Stimulated activated CD4-positive, alpha-beta T cell treated with anti-CD3 and anti-CD28 coated beads, Interleukin-1b, Interleukin-23, amount 100 ng/mL, for 24 hours (primary cell): ENCODE measurements at regions not wholly inside any gene's neighbourhood (a gene's known extent, or its start where the extent isn't known, plus 50 kb on each side); places are given as distances from the start of the nearest gene placed in this dataset.

Source experiments
- DNase-seq, 4 experiments: peaks; one replicate each; pipeline ENCODE4 v3.0.0-alpha.2; 2020; ENCODE audit warnings: low read depth in 4 of 4, low spot score in 1 of 4

- DNase-seq: no peak
Measured at GRCh38 chr2:129152514-129152913, 827.0 kb upstream of the RAB6C start.

GRCh38 chr2:129160879-129161278 is 818.6 kb upstream of the RAB6C start:
- DNase-seq: no peak

GRCh38 chr2:129164220-129164949 is 815.1 kb upstream of the RAB6C start:
- no peak for DNase-seq

DNA sequence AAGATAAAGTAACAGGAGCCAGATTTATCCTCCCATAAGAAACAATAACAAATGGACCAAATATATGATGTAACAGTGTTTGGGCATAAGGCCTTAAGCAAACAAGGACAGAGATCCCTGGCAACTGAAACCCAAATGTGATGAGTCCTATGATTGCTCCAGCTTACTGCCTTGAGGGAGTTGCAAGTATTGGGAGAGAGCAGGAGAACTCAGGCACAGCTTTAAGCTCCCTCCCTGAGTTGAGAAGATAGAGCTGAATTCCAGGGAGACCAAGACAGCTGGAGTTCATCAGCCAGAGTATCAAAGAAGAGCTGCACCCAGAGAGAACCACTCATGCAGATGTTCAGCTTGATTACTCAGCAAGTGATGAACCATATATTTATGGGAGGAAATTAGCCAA is 814.5 kb upstream of the RAB6C start:
- no peak for DNase-seq

- DNase-seq: no peak
Measured at GRCh38 chr2:129167456-129167855, 812.0 kb upstream of the RAB6C start.

- no peak for DNase-seq
Measured at GRCh38 chr2:129170570-129170969, 808.9 kb upstream of the RAB6C start.

DNA sequence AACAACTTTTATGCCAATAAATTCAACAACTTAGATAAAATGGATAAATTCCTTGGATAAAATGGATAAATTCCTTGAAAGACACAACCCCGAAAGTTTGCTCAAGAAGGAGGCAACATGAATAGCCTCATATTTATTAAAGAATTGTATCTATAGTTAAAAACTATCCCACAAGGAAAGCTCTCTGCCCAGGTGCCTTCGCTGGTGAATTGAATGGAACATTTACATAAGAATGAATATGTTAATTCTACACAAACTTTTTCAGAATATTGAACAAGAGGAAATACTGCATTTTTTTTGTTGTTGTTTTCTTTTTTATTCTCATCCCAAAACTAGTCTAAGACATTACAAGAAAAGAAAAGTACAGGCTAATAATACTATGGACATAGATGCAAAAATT is 805.3 kb upstream of the RAB6C start:
- no peak for DNase-seq

- DNase-seq: no peak
Measured at GRCh38 chr2:129175051-129175450, 804.4 kb upstream of the RAB6C start.

DNA sequence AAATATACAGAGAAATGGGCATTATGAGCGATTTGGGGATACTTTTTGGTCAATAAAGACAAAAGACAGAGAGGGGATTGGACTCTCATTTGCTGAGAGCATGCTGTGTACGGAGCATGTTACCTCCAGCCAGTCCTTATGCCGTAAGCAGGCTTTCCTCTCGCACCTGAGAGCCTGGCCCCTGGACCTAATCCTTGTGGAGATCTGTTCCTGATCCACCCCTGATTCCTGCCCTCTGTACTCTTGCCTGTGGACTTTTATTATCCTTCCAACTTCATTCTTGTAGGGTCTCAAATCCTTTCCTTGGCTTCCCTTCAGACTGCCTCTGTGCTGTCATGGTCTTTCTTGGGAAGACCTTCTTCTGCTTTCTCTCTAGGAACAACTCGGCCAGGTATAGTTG is 803.1 kb upstream of the RAB6C start:
- no peak for DNase-seq

GRCh38 chr2:129178356-129178755 is 801.1 kb upstream of the RAB6C start:
- DNase-seq: no peak

DNA sequence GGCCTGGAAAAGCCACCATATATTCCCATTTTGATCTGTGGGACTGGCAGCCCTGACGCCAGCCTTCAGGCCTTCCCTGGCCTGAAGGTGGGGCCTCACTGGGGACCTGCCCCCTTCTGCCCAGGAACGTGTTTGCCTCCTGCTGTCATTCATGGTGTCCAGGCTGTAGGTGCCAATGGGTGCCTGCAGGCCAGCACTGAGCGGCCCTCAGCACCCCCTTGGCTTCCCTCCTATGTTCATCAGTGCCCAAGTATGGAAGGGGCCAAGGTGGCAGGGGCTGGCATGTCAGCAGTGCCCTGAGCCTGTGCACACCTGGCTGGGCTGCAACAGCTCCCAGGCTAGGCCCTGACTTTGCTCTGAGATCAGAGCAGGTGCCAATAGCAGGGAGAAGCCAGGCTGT is 800.3 kb upstream of the RAB6C start:
- DNase-seq: no peak

GRCh38 chr2:129180124-129180716 is 799.2 kb upstream of the RAB6C start:
- DNase-seq: no peak

GRCh38 chr2:129181433-129181832 is 798.0 kb upstream of the RAB6C start:
- no peak for DNase-seq

GRCh38 chr2:129181963-129182362 is 797.5 kb upstream of the RAB6C start:
- no peak for DNase-seq

DNA sequence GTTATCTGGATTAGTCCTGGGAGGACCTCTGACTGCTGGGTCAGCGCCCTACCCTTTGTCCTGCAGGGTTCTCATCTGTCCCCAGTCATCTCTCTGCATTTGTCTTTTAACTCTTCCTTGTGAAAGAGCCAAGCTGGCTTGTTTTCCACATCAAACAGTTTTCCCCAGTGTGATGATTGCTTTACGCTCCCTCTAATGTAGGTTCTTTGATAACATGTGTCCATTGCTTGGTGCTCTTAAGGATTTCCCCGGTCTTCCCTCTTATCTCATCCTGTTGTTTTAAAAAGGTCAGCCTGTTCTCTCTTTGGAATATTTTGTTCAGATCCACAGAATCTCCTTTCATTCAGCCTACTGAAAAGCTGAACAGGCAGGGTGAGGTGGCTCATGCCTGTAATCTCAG is 792.1 kb upstream of the RAB6C start:
- DNase-seq: no peak

DNA sequence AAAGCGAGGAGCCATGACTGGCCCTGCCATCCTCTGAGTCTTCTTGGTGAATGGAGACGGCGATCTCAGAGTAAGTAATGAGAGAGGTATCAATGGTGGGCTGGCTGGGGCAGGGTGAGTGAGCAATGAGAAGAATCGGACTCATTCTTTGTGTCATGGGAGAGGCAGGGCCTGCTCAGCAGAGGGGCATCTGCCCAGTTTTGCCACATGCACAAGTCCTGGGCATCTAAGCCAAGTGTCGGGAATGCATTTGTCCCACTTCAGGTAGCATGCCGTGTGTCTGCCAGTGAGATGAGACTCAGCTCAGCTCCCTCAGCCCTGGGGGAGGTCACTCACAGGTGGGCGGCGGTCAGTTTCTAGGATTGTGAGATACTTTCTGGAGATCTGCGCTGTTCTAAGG is 791.0 kb upstream of the RAB6C start:
- no peak for DNase-seq

DNA sequence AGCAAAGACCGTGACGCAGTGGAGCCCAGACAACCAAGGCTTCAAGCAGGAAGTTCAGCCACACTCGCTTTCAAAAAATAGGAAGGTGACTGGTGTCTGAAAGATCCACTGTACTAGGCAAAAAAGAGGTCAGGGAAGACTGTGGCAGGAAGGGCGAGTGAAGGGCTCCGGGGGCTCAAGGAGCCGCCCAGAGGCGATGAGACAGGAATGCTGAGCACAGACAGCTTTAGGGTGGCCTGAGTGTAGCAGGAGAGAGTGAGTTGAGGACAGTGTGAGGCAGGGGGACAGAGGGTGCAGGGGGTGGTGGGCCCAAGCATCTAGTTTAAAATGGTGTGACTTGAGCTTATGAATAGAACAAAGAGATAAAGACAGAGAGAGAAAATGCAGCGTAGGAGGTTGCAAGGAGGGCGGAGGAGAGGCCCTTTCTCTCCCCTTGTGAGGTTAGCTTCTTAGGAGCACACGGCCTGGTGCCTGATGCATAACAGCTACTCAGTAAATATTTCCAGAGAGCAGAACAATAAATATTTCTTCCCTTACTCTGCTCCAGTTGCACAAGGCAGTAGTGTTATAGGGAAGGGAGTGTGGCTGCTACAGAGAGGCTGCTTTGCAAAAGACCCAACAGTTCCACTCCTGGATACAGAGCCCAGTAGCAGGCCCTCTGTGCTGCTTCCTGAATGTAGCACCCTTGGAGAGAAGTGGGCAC is 789.7 kb upstream of the RAB6C start:
- DNase-seq: no peak

GRCh38 chr2:129190494-129190893 is 789.0 kb upstream of the RAB6C start:
- DNase-seq: no peak

DNA sequence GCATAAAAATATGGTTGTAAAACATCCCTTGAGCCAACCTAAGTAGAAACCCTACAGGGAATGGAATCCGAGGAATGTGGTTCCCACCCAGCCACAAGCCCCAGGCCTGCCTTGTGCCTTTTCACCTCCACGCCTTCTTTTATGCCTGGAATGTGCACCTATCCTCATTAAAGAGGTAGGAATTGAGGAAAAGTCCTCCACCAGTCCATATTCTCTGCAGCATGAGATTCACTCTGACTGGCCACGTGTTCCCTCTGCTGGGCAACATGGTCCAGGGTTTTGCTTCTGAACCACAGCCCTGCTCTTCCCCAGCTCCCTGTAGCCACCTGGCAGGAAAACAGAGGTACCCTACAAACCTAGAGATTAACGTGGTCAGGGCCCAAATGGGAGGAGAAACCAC is 787.9 kb upstream of the RAB6C start:
- DNase-seq: no peak

GRCh38 chr2:129192117-129192516 is 787.3 kb upstream of the RAB6C start:
- DNase-seq: no peak

- DNase-seq: no peak
Measured at GRCh38 chr2:129192841-129193253, 786.6 kb upstream of the RAB6C start.

DNA sequence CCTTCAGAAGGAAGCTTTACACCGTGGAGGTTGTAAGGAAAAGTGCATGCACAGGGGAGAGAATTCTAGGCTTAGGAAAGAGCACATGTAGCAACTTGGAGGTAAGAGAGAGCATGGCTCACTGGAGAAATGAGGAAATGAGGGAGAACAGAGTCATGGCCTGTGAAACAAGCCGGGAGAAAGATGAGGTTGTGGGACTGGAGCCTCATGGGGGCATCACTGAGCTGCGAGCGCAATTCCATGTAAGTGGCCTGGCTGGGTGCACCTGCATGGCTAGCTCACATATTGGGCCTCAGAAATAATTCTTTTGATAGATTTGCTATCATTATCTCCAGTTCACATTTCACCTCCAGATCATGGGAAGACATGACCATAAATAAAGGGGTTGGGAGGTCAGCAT is 785.5 kb upstream of the RAB6C start:
- no peak for DNase-seq

GRCh38 chr2:129199501-129199900 is 780.0 kb upstream of the RAB6C start:
- no peak for DNase-seq
